Adrenal gland (tissue), 5 donors: ENCODE measurements at regions not wholly inside any gene's neighbourhood (a gene's known extent, or its start where the extent isn't known, plus 50 kb on each side); places are given as distances from the start of the nearest gene placed in this dataset.

Experiments used
- POLR2A ChIP-seq, 2 donors: fragments of 450-650 bp; IDR thresholded peaks; one replicate each; pipeline ENCODE4 v1.6.1; 2017; ENCODE audit warnings: antibody characterized with exemption in 2 of 2, mild to moderate bottlenecking in 2 of 2, moderate library complexity in 1 of 2
- TF ChIP-seq, protein P1 (sequence below), 6 experiments: fragments of 450-650 bp in 4 of 6; fragments of 200-600 bp in 2 of 6; sonication (generic) in 1 of 6; IDR thresholded peaks; 1 replicate in 5 of 6; 2 replicates in 1 of 6; pipeline versions ENCODE4 v1.5.1 to v1.8.0; 2016 to 2021; ENCODE audit warnings: antibody characterized with exemption in 6 of 6, mild to moderate bottlenecking in 2 of 6, moderate library complexity in 1 of 6
- donor health status: DM: no; HTN: no; CAD: no.

DNA sequence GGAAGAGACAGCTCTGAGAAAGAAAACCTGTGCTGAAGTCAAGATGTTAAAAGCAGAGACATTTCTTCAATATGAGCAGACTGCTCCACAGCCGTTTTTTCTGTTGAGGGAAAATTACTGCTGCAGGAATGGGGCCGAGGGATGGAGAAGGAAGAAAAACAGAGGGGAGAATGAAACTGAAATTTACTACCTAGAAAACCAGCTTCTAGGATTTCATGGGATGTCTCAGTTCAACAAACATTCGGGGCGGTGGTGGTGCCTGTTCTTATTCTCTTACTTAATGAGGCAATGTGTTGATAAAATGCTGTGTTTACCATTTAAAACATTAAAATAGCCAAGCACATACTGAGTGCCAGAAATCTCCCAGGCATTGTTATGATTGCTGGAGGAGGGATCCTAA lies 557.1 kb upstream of the MEX3C start:
- TF ChIP-seq, protein P1, sequence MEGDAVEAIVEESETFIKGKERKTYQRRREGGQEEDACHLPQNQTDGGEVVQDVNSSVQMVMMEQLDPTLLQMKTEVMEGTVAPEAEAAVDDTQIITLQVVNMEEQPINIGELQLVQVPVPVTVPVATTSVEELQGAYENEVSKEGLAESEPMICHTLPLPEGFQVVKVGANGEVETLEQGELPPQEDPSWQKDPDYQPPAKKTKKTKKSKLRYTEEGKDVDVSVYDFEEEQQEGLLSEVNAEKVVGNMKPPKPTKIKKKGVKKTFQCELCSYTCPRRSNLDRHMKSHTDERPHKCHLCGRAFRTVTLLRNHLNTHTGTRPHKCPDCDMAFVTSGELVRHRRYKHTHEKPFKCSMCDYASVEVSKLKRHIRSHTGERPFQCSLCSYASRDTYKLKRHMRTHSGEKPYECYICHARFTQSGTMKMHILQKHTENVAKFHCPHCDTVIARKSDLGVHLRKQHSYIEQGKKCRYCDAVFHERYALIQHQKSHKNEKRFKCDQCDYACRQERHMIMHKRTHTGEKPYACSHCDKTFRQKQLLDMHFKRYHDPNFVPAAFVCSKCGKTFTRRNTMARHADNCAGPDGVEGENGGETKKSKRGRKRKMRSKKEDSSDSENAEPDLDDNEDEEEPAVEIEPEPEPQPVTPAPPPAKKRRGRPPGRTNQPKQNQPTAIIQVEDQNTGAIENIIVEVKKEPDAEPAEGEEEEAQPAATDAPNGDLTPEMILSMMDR (IDR thresholded peaks at IDR 0.05) = no peak
- no peak for TF ChIP-seq POLR2A (IDR thresholded peaks at IDR 0.05)
